AG20443 (cell line): ENCODE measurements at regions not wholly inside any gene's neighbourhood (a gene's known extent, or its start where the extent isn't known, plus 50 kb on each side); places are given as distances from the start of the nearest gene placed in this dataset.

ENCODE experiments used
- DNase-seq: peaks from one replicate; pipeline ENCODE4 v3.0.0; 2012; ENCODE audit warnings: low spot score, mixed read lengths

DNA sequence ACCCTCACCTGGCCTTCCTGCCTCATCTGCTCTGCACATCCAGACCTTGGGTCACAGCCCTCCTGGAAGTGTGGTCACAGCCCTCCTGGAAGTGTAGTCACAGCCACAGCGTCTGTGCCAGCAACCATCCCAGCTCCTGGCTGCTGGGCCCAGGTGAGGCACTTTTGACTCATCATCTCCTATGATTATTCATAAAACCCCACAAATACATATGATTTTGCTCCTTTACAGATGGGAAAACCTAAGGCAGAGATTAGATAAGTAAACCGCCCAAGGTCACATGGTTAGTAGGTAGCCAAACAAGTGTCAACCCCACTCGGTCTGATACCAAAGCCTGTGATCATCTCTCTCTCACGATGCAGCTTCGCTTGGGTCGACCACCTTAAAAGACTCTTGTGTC lies 94.3 kb downstream of the PRLHR start:
- DNase-seq, result peak; percentile 72

GRCh38 chr10:118500477-118501104 lies 94.9 kb downstream of the PRLHR start:
- no peak for DNase-seq

DNA sequence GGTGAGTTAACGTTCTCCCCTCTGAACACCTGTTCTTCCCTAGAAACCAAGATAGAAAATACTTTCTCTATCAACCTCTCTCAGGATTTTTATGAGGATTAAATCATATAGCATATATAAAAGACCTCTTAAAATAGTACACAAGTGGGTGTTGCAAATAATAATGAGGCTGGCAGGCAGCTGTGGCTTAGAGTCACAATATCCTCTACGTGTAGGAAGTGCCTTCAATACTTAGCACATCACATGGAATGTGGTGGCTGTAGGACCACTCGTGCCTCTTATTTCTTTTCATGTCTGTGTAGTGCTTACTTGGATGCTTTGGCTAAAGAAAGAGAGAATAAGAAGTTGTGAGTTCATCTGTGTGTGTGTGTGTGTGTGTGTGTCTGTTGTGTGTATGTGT lies 96.3 kb downstream of the PRLHR start:
- no peak for DNase-seq

DNA sequence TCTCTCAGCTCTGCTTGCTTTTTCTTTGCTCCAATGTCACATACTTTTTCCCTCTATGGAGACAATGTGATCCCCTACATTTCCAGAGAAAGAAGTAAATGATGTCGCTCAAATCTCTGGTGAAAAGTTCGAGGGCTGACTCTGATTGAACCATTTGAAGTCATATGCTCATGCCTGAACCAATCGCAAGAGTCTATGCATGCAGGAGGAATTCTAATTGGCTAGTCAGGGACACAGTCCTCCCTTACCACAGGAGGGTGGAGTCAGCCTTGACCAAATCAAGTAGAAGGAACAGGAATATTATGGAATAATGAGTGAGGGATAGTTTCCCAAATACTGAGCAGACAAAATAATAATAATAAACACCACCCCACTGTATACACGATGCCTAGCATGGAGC lies 96.8 kb downstream of the PRLHR start:
- DNase-seq, result no peak

DNA sequence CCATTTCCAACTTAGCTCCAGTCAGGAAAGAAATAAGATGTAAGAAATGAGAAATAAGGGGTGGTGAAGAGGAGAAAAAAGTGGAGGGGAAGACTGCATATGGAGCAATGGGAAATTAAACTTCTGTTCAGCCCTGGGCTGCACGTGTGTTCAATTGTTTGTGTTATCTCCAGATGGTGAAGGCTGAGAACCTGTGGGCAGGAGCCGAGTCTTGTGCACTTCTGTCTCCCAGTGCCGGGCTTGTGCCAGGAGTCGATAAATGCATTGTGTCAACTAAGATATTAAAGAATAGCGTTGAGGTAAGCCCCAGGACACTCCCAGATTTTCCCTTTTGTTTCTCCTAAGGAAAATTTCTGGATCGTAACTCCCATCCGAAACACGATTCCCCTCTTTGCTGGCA lies 98.2 kb downstream of the PRLHR start:
- DNase-seq, result no peak

GRCh38 chr10:118496525-118496924 lies 98.9 kb downstream of the PRLHR start:
- no peak for DNase-seq

DNA sequence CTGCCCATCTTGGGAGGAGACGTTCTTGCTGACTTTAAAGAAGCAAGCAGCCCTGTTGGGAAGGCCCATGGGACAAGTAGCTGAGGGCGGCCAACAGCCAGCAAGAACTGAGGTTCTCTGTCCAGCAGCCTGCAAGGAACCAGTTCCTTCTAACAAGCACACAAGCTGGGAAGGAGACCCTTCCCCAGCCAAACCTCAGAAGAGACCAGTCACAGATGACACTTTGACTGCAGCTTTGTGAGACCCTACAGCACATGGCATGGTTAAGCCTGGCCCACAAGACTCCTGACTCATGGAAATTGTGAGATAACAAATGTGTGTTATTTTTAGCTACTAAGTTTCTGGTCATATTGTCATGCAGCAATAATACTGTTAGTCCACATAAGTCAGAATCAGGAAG lies 99.9 kb downstream of the PRLHR start:
- no peak for DNase-seq

DNA sequence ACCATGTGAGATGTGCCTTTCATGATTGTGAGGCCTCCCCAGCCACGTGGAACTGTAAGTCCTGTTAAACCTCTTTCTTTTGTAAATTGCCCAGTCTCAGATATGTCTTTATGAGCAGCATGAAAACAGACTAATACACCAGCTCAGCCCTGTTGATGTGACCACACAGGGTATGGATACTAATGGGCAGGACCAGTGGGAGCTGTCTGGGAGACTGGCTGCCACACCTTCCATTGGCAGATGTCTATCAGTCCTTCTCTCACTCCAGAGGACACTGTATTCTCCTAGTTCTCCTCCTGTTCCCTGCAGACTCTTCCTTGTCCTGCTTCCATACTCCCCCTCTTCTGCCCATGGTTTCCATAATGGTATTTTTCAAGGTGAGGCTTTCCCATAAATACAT lies 104.4 kb downstream of the PRLHR start:
- no peak for DNase-seq

GRCh38 chr10:118488710-118489497 lies 106.5 kb downstream of the PRLHR start:
- no peak for DNase-seq

- DNase-seq, result no peak
These were observed 109.8 kb downstream of the PRLHR start for GRCh38 chr10:118485641-118486040.

- no peak for DNase-seq
These were observed 111.1 kb downstream of the PRLHR start for GRCh38 chr10:118484152-118484871.

DNA sequence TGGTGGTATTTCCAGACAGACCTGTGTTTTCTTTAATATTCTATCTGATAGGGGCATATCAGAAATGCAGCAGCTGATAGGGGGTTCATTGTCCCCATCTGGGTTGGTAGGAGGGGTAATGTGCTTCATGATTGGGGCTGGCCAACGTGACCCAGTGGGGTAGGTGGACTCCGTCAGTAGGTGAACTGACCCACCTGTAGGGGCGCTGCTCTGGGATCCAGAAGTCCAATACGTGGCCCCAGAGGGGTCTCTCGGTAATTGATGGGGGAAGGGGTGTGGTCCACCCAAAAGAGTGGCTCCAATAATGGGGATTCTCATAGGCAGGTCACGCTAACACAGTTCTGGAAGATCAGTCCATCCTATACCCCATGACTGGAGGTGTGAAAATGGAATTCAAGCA lies 112.0 kb downstream of the PRLHR start:
- no peak for DNase-seq

DNA sequence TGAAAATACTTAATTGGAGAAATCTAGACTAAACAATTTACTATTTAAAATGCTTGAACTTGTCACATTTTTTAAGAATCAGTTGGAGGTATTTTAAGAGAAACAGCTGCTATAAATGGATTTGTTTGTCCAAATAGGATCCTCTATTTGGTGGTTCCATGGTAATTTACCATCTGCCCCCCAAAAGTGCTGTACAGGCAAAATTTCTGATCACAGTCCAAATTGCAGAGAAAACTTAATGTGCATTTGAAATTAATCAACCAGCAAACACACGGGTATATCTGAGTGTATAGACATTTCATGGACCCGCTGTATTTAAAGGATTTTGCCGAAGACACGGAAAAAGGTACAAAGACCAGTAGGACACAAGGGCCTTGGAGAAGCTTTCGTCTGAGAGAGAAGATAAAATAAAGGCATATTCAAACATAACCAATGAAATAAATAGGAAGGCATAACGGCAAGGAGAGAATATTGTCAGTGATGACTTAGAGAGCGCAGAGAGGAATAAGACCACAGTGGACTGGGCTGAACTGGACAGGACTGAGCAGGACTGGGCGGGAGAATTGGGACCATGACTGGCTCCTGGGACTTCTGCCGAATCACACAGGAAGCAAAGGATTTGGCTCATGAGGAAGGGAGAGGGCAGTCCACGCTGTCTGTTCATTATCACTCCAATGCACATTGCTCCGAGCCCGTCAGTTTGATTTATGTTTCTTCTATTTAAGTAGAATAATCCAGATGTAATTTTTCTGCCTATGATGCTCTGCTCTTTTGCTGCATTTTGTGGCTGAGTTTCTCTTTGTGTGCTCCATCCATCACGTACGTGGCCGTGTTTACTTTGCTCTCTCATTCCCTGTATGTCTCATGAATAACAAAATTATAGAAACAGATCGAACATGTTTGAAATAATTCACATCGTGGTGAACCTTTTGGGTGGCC lies 112.8 kb downstream of the PRLHR start:
- DNase-seq, result no peak

DNA sequence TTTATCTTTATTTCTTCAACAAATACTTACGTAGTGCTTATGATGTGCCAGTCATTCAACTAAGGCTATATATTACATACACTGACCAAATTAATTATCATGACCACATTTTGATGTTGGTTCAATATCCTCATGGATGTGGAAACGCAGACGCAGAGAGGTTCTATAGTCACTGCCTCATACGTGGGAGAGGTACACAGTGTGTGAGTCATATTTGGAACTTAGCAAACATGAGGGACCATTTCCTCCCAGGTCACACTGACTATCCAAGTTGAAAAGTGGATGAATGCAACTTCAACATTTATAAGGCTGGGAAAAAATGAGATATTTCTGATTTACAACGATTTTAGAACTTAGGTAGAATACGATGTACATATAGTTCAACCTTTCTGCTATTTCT lies 113.6 kb downstream of the PRLHR start:
- no peak for DNase-seq

GRCh38 chr10:118475214-118475613 lies 120.2 kb downstream of the PRLHR start:
- DNase-seq, result no peak

DNA sequence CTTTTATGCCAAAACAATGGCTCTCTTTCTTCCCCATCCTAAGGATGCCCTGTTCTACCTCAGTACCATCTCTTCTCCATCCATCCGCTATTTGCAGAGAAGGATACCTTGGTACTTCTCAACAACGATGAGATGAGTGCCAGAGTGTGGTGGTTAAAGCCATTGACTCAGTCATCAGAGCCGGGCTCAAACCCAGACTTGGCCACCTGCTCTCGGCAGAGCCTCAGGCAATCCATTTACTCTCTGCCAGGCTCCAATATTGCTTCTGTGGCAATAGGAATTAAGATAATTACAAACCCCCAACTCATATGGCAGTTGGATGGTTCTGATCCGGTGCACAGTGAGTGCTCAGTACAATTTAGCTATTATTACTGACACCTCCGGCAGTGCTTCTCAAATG lies 121.3 kb downstream of the PRLHR start:
- DNase-seq, result no peak

DNA sequence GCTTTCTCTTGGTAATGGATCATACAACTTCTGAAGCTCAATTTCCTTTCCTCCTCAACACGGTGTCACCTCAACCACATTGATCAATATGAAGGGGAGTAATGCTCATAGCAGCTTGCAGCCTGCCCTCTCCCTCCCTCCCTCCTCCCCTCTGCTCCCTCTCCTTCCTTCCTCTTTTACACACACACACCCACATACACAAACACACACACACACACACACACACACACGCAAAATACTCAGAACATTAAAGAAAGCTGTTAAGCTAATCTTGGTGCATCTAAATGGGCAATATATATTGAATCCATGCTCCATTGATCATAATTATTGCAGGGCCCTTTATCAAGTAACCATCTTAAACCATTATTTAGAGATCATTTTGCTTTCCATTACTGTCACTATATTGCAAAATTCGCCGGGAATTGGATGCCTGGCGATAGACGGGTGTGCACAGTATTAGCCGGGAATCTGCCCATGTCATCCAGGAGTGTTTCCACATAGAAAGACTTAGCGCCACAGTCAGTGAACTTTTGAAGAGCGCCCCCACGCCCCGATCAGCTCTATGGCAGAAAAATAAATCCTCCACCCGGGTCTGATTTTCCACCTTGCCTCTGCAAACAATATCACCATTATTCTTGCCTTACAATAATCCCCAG lies 122.0 kb downstream of the PRLHR start:
- no peak for DNase-seq

GRCh38 chr10:118472415-118473304 lies 122.8 kb downstream of the PRLHR start:
- DNase-seq, result no peak

GRCh38 chr10:118471863-118472262 lies 123.6 kb downstream of the PRLHR start:
- peak; percentile 25 for DNase-seq

DNA sequence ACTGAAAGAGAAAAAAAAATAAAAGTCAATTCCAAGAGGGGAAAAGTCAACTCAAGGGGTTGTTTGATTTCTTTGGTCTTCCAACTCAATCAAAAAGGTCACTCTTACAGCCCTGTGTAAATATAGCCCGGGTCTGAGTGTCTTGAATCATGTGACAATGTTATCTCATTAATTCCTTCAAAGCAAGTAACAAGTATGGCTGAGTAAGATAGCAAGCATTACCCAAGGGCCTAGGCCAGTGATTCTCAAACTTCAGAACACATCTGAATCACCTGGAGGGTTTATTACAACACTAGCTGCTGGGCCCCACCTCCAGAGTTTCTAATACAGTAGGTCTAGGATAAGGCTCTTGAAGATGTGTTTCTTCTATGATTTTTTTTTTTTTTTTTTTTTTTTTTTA lies 125.0 kb downstream of the PRLHR start:
- no peak for DNase-seq

DNA sequence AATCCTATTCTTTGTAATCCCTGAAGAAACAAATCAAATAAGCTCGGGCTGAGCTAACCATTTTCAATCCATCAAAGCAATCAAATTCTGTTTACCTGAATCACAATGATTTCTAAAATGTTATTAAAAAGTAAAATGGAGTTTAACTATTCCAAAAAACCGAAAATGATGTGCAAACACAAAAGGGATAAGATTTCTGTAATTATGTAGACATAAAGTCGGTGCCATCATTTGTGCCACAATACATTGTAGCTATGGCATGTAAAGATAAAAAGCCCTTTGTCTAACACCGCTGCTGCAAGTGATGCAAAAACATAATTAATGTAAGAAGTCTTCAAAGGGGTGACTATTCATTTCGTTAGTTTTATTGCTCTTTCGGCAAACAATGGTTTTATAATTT lies 125.1 kb upstream of the FAM204A start:
- no peak for DNase-seq
